ENCODE measurements at regions not wholly inside any gene's neighbourhood (a gene's known extent, or its start where the extent isn't known, plus 50 kb on each side); places are given as distances from the start of the nearest gene placed in this dataset.

- no peak for TF ChIP-seq RARB (CRISPR knock-in tag; IDR thresholded peaks at IDR 0.05)
- no peak for TF ChIP-seq GLIS3 (CRISPR knock-in tag; IDR thresholded peaks at IDR 0.05)
- no peak for TF ChIP-seq BACH2 (CRISPR knock-in tag; IDR thresholded peaks at IDR 0.05; ENCODE audit: borderline replicate concordance)
- no peak for TF ChIP-seq TCF4 (CRISPR knock-in tag; IDR thresholded peaks at IDR 0.05; ENCODE audit: borderline replicate concordance)
- TF ChIP-seq ZNF8 (CRISPR knock-in tag; IDR thresholded peaks at IDR 0.05), result no peak
- no peak for TF ChIP-seq ZFP3 (CRISPR knock-in tag; IDR thresholded peaks at IDR 0.05)
- TF ChIP-seq, protein P1, sequence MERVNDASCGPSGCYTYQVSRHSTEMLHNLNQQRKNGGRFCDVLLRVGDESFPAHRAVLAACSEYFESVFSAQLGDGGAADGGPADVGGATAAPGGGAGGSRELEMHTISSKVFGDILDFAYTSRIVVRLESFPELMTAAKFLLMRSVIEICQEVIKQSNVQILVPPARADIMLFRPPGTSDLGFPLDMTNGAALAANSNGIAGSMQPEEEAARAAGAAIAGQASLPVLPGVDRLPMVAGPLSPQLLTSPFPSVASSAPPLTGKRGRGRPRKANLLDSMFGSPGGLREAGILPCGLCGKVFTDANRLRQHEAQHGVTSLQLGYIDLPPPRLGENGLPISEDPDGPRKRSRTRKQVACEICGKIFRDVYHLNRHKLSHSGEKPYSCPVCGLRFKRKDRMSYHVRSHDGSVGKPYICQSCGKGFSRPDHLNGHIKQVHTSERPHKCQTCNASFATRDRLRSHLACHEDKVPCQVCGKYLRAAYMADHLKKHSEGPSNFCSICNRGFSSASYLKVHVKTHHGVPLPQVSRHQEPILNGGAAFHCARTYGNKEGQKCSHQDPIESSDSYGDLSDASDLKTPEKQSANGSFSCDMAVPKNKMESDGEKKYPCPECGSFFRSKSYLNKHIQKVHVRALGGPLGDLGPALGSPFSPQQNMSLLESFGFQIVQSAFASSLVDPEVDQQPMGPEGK (CRISPR knock-in tag; IDR thresholded peaks at IDR 0.05; ENCODE audit: borderline replicate concordance), result no peak
- no peak for TF ChIP-seq CREB5 (CRISPR knock-in tag; IDR thresholded peaks at IDR 0.05; ENCODE audit: low read depth)
- no peak for TF ChIP-seq ZNF565 (CRISPR knock-in tag; conservative IDR thresholded peaks at IDR 0.05; ENCODE audit: low read depth)
- no peak for TF ChIP-seq CSDC2 (CRISPR knock-in tag; IDR thresholded peaks at IDR 0.05)
- TF ChIP-seq ARNTL (CRISPR knock-in tag; IDR thresholded peaks at IDR 0.05; ENCODE audit: borderline replicate concordance, low read depth), result no peak
- TF ChIP-seq, protein P2, sequence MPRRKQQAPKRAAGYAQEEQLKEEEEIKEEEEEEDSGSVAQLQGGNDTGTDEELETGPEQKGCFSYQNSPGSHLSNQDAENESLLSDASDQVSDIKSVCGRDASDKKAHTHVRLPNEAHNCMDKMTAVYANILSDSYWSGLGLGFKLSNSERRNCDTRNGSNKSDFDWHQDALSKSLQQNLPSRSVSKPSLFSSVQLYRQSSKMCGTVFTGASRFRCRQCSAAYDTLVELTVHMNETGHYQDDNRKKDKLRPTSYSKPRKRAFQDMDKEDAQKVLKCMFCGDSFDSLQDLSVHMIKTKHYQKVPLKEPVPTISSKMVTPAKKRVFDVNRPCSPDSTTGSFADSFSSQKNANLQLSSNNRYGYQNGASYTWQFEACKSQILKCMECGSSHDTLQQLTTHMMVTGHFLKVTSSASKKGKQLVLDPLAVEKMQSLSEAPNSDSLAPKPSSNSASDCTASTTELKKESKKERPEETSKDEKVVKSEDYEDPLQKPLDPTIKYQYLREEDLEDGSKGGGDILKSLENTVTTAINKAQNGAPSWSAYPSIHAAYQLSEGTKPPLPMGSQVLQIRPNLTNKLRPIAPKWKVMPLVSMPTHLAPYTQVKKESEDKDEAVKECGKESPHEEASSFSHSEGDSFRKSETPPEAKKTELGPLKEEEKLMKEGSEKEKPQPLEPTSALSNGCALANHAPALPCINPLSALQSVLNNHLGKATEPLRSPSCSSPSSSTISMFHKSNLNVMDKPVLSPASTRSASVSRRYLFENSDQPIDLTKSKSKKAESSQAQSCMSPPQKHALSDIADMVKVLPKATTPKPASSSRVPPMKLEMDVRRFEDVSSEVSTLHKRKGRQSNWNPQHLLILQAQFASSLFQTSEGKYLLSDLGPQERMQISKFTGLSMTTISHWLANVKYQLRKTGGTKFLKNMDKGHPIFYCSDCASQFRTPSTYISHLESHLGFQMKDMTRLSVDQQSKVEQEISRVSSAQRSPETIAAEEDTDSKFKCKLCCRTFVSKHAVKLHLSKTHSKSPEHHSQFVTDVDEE (CRISPR knock-in tag; IDR thresholded peaks at IDR 0.05), result no peak
Observed at GRCh38 chr5:167160388-167160787, 1131.1 kb upstream of the WWC1 start.

All from SK-N-SH treated with all-trans-retinoic acid at 6 μM for 48 hours (cell line).